ENCODE measurements at regions not wholly inside any gene's neighbourhood (a gene's known extent, or its start where the extent isn't known, plus 50 kb on each side); places are given as distances from the start of the nearest gene placed in this dataset.

DNA sequence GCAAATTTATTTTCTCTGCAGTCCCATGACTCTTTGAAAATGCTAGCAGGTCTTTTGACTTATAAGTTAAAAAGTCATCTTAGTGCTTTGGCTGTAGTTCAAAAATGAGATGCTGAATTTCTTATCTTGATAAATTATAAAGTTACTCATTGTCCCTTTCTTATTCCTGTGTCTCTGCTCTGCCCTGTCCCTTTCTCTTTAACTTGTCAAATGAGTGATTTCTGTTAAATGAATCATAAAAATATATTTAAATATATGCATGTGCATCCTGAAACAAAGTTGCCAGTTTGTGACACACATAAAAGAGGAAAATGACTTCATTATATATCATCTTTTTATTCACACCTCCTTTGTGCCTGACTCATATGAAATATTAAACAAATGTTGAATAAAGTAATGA lies 1097.3 kb upstream of the EPHA6 start:
- no peak for DNase-seq (ENCODE audit: extremely low read depth, low read depth)
- TF ChIP-seq, protein P1, sequence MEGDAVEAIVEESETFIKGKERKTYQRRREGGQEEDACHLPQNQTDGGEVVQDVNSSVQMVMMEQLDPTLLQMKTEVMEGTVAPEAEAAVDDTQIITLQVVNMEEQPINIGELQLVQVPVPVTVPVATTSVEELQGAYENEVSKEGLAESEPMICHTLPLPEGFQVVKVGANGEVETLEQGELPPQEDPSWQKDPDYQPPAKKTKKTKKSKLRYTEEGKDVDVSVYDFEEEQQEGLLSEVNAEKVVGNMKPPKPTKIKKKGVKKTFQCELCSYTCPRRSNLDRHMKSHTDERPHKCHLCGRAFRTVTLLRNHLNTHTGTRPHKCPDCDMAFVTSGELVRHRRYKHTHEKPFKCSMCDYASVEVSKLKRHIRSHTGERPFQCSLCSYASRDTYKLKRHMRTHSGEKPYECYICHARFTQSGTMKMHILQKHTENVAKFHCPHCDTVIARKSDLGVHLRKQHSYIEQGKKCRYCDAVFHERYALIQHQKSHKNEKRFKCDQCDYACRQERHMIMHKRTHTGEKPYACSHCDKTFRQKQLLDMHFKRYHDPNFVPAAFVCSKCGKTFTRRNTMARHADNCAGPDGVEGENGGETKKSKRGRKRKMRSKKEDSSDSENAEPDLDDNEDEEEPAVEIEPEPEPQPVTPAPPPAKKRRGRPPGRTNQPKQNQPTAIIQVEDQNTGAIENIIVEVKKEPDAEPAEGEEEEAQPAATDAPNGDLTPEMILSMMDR (IDR thresholded peaks at IDR 0.05; ENCODE audit: low read depth, low read length) = no peak

DNA sequence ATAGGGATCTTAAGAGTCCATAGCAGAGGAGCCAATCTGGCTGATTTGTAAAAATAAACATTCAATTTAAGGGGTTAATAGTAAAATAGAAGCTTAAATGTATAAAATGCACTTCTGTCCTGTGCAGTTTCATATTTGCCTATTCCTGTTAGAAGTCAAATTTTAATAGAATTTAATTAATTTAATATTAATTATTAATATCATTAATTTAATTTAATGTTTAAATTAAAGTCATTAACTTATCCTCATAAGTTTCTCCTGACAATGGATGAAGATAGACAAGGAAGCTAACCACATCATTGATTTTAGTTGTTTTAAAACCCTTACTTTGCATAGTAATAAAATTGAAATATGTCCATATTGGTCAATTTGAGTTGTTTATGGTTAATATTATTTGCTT lies 1096.2 kb upstream of the EPHA6 start:
- no peak for DNase-seq (ENCODE audit: extremely low read depth, low read depth)
- TF ChIP-seq, protein P1 (IDR thresholded peaks at IDR 0.05; ENCODE audit: low read depth, low read length) = no peak

DNA sequence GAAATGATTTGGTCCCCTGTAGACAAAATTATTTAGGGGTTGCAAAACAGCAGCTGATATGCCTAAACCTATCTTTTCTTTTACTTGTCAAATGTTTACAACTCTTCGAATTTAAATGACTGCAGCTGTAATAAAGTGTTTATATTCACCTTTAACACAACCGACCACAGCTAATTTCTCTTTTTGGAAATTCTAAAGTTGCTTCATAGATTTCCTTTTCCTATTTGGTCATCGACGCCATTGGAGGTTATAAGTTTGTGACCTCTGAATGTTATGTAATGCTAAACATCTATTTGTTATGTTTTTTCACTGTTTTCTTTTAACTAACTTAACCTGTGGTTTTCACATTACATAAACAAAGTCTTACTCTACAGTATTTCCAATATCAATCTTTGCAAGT lies 1094.9 kb upstream of the EPHA6 start:
- TF ChIP-seq, protein P1 (IDR thresholded peaks at IDR 0.05; ENCODE audit: low read depth, low read length) = no peak
- no peak for DNase-seq (ENCODE audit: extremely low read depth, low read depth)

DNA sequence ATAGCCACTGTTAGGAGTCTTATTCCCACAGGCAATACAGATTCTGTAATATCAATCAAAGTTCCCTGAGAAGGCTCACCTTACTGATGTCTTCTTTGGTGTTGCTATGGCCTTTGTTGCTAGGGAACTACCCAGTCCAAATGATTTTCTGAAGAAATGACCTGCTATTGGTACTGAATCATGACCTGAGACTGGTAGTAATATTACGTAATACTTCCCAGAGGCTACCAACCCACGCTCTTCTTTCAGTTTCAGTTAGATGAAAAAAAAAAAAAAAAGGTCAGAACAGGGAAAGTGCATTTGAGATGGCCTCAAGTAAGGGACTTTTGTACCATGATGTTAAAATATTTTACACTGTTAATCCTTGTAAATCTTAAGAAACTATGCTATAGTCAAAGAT lies 1092.5 kb upstream of the EPHA6 start:
- no peak for DNase-seq (ENCODE audit: extremely low read depth, low read depth)

DNA sequence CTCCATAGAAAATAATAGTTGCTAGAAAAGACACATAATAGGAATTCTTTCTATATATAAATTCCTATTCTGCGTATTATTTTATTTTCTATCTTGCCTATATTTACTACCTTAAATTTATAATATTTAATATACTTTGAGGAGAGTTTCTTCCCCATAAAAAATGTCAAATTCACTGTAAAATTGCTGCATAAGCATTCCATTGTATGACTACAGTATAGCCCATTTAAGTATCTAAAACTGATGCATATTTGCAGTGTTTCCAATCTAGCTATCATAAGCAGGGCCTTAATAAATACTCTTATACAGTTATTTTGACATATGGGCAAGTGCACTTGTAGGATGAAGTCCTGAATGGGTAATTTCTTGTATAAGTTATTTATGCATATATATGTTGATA lies 1088.6 kb upstream of the EPHA6 start:
- no peak for DNase-seq (ENCODE audit: extremely low read depth, low read depth)

More for the DNA sequence above, 1092.5 kb upstream of the EPHA6 start:
- TF ChIP-seq, protein P1 (IDR thresholded peaks at IDR 0.05; ENCODE audit: low read depth, low read length) = no peak

DNA sequence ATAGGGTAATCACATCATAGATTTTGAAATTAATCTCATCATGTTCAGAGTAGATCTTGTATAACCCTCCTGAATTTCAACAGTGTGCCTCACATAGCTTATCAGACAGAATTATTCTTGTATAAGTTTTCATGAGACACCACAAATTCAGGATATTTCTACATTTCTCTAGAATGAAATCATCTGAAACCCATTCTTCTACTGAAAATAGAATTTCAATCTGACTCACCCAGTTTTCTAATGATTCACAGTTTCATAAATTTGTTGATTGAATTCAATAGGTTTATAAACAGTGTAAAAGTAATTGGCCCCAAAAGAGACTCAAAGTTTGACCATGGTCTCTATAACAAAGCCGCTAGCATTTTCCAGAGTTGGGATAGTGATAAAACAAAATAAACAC lies 1082.6 kb upstream of the EPHA6 start:
- DNase-seq (ENCODE audit: extremely low read depth, low read depth) = no peak
- TF ChIP-seq, protein P1 (IDR thresholded peaks at IDR 0.05; ENCODE audit: low read depth, low read length) = no peak

More for the DNA sequence above, 1088.6 kb upstream of the EPHA6 start:
- TF ChIP-seq, protein P1 (IDR thresholded peaks at IDR 0.05; ENCODE audit: low read depth, low read length) = no peak

DNA sequence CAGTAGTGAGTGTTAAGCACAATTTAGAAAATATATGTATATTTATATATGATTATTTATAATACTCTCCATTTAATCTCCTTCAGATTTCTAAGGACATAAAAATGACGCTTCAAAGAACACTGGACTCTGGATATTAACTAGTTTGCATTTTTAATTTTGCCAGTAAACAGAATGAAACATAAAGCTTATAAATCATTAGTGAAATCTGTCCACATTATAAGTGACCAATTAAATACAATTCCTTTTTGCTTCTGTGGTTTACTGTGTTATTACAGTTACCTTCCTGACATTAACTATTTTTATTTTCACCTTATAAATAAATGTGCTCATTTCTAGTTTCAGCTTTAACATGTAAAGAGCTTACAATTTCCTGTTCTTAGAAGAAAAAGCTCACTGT lies 1081.1 kb upstream of the EPHA6 start:
- TF ChIP-seq, protein P1 (IDR thresholded peaks at IDR 0.05; ENCODE audit: low read depth, low read length) = no peak
- DNase-seq (ENCODE audit: extremely low read depth, low read depth) = no peak

Data from AG09319 (cell line).